ENCODE measurements at regions not wholly inside any gene's neighbourhood (a gene's known extent, or its start where the extent isn't known, plus 50 kb on each side); places are given as distances from the start of the nearest gene placed in this dataset.

DNA sequence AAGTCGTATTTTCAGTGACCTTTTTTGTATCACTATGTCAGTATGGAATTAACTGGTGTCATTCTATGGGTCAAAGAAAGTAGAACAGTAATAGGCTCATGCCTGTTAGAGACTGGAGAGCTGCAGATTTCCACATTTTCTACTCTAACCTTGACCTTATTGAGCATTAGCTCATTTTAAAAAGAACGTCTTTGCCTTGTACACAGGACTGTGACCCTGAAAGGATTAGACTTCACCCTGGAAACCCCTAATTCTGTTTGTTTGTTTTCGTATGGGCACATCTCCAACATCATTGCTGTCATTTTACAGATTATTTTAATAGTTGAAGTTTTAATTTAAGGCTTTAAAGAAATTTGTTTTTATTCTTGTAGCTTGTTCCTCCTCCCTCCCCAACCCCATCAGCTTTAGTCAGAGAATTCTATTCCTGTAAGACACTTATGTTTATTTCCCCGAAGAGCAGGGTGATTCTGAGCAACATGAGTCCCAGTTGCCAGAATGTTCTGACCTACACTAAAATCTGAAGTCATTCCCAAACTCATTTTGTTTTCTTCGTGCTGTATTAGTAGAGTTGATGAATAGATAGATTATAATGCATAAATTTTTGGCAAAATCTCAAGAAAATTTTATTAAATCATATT is 451.3 kb downstream of the FOXG1 start:
- DNase-seq (ENCODE audit: low read depth), result no peak

DNA sequence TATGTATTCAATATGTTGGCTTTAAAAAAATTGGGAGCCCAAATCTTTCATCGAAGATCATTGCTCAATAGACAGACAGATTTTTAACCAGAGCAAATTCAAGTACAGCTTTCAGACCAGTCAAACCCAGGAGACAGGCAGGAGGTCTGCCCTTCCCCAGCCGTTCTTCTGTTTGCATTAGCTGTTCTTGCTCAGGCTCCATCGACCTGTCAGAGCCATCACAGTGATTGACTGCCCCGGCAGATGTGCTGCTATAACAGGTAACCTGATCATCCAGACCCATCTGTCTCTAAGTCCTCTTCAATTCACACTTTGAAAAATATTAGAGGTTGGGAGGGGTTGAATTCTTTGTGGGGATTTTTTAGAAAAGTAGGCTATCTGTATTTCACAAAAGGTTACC is 453.5 kb downstream of the FOXG1 start:
- no peak for DNase-seq (ENCODE audit: low read depth)

DNA sequence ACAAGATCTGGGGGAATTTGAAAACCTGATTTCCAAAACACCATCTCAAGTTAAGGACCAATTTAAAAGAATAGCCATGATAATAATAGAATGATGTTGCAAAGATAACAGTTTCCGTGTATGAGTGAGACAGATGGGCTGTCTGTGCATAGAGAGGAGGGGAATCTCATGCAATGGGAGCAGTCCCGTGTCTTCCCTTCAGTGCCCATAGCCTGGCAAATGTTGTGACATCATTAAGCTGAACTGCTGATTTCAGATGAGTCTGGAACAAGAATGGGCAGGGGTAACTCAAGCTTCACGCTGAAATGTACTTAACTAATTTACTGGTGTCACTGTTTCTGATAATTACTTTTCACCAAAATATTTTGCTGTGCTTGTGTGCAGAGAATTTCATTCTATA is 454.0 kb downstream of the FOXG1 start:
- DNase-seq (ENCODE audit: low read depth), result no peak

DNA sequence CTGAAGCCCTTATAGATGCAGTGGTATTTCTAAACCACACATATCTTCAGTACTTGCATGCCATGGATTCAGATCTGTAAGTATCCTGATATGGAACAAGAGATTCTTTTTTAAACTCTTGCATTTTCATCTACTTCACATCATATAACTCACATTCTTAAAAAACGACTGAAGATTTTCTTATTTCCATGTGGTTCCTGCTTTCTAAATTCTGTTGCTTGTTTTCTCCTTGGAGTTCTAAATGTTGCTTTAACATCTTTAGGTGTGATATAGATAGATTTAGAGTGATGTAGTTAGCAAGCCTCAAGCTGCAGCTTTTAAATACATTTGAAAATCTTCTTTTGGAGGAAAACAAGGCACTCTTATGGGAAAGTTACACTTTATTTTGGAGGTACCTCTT is 455.4 kb downstream of the FOXG1 start:
- DNase-seq (ENCODE audit: low read depth), result no peak

DNA sequence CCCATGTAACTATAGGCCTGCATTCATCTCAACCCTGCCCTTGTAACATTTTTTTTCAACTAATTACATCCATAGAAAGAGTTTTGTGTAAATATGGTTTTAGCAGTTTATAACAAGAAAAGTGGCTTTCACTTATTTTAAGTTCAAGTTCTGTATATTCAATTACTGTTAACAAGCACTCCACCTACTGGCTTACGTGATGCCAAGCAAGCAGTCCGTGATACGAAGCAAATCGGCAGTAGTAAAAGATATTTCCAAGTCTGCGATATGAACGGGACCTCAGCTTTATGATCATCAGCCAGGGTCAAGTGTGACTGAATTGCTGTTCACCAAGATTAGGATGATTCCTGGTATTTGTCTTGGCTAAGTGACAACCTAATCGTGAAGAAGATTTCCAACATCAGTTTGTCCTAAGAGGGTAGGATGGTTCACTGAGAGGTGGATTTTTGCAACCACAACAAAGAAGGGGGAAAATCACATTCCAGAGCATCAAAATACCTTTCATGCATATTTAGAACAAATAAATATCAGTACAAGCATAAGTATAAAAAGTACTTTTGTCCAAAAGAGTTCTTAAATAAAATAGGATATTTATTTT is 456.2 kb downstream of the FOXG1 start:
- DNase-seq (ENCODE audit: low read depth), result peak; percentile 71

DNA sequence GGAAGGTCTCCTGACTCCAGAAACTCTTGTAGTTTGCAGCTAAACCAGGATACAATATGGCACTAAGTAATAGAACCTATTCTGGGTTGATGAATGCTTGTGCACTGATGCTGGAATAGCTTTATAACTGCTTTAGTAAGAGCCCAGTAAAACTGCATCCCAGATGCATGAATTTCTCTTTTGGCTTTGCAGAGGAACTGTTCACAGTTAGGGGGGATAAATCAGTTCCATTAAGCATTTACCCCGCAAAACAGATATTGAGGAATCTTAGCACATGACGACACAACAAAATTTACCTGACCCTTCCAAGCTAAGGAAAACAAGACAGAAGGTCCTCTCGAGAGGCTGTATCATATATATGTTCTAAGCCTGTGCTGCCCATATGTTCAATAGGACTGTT is 457.4 kb downstream of the FOXG1 start:
- DNase-seq (ENCODE audit: low read depth), result no peak

DNA sequence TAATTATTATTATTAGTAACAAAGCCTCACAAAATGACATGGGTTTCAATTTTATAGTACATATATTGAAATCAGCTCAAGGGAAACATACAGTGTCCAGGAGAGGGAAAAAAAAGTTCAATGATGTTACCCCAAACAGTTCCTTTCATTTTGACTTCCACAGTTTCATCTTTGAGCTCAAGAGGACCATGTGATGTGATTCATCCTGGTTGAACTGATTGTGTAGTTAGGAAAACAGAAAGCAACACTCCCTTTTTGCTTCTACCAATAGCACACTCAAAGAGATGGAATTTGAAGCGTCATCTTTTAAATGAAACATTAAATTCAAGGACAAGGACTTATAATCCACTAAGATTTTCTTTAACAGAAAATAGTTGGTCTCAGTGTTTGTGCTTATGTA is 461.0 kb downstream of the FOXG1 start:
- DNase-seq (ENCODE audit: low read depth), result no peak

DNA sequence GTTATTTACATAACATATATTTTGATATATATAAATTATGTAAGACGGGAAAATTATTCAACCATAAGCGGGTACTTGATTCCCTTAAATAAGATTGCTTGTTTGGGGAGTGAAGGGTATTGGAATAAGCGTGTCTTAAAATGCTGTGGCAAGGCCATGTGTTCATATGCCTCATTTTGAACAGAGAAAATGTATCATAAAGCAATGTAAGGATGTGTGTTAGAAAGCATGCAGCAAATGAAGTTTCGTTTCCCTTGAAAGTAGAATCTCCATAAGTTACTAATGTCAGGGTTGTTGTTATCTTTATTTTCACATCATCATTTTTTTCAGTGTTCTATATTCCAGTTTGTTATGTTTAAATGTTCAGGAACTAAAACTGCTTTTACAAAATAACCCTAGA is 465.6 kb downstream of the FOXG1 start:
- DNase-seq (ENCODE audit: low read depth), result no peak

DNA sequence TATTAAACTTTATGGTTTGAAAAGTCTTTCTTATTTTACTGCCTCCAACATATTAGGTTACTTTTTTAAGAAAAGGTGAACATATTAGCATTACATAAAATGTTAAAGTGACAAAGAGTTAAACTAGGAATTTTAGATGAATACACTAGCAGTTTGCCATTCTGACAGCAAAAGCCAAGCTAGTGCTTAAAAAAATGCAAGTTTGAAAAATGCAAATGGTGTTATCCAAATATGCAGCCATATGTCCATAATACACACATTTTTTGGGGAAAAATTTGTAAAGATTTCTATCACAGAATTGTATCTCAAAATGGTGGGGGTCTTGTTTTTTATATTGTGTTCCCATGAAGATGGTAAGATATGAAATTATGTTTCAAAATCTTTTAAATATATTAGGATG is 466.1 kb downstream of the FOXG1 start:
- DNase-seq (ENCODE audit: low read depth), result no peak

DNA sequence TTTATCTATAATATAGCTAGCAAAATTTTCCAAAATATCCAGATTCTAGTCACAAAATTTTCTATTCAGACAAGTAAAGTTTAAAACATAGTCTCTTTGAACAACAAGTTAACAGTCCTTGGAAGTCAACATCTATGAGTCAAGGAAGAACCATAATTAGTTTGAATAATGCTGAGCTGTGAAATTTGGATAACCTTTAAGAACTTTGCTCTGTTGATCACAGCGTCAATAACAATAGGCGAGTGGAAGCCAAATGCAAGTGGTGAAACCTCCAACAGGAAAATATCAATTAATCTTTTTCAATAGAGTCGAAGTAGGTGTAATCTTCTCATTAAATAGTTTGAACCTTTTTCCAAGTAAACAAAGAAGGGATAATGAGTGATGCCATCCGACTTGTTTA is 466.6 kb downstream of the FOXG1 start:
- DNase-seq (ENCODE audit: low read depth), result no peak

DNA sequence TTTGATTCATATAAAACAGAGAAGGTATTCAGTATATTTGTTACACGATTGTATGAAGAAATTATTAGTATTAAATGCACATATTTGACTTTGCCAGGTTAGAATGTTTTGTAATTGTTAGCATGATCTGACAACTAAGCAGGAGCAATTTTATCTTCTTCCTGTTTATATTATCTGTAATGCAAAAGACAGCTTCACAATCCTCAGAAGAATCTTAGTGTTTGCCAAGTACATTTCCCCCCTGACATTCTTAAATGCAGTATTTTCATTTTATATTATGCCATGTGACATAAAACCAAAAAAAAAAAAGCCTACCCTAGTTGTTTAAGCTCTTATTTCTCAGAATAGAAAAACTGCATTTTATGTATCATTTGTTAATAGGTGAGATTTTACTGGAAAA is 469.4 kb downstream of the FOXG1 start:
- no peak for DNase-seq (ENCODE audit: low read depth)

DNA sequence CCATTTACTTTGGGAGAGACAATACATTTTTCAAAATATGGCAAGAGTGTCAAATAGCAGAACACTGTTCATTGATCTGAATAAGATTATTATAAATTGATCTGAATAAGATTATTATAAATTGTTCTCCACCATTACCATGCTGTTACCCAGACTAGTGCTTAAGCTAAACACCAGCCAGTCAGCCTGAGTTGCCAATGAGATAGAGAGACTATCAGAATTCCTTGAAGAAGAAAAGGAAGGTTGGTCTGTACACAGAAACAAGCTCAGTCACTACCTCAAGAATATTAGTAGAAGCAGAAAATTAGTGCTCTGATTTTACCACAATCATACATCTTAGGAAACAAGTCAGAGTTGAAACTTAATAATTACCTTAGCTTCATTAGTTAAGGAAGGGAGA is 469.8 kb downstream of the FOXG1 start:
- no peak for DNase-seq (ENCODE audit: low read depth)

DNA sequence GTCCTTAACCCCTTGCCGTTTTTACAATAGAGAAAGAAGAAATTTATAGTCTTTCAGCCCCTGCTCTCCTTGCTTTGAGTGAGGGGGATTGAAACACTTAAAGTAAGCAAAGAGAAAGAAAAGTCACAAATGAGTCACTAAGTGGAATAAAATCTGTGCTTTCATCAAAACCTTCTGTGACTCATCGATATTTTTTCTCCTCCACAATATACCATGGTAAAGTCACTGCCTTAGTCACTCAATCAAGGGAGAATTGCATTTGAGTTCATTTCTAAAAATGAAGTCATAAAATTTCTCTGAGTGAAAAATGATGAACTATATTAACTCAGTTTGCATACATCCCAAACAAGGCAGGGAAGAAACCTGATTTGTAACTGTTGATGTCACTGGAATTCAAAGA is 470.3 kb downstream of the FOXG1 start:
- peak; percentile 60 for DNase-seq (ENCODE audit: low read depth)

DNA sequence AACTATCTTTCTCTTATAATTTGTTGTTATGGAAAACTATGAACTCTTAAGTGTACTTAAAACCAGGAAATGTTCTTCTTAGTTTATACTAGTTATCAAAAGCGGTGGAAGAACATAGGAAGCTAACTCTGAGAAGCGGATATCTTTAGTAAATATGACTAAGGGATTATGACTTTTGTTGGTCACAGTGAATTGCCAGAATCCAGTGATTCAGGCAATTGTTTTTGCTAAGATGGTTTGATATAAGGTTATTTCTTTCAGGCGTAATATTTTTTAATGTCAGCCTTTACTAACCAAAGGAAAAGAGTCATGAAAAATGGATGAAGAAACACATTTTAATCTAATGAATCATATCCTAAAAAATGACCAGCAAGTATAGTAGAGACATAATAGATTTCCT is 473.5 kb downstream of the FOXG1 start:
- no peak for DNase-seq (ENCODE audit: low read depth)

DNA sequence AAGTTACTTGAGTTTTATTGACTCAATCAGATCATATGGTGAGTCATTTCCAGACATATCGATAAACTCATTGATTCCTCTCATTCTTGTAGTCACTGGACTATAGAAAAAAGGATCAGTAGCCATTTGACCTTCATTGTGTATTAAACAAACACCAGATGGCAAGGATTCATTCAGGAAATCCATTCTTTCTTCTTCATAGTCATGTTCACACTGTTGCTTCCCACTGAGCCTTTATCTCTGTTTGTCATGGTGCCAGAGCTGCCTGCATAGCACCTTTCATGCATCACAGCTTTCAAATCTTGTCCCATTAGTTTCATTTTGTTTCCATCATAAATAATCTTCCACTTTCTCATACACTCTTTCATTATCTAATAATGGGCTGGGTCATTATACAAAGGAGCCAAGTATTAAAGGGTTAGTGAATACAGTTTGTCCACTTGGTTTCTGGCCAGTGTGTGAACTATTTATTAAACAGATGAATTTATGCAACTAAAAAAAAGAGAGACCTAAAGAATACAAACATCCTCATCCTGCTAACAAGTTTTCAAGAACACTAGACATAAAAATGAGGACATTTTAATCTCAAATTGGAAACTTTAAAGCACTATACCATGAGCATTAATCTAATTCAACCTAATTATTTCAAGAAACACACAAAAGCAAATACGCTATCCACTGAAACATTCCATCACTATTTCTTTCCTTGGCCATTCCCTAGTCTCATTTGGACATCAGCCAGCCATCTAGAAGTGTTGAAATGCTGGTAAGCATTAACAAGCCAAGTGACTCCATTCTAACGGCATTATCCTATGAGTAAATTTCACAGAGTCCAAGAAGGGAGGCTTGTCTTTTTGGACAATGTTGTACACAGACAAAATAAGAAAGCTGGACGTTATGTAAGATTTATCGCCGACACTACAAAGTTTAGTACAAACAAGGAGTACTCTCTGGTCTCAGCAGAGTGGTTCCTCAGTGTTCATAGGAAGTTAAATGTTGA is 476.5 kb downstream of the FOXG1 start:
- peak; percentile 31 for DNase-seq (ENCODE audit: low read depth)

DNA sequence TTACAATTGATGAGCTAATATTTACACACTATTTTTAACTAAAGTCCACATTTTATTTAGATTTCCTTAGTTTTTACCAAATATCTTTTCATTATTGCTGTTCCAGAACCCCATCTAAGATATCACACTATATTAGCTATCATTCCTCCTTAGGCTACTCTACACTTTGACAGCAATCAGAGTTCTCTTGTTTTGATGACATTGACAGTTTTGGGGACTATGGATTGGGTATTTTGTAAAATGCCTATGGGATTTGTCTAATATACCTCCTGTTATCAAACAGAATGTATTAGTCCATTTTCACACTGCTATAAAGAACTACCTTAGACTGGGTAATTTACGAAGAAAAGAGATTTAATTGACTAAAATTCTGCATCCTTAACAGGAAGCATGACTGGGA is 489.1 kb downstream of the FOXG1 start:
- no peak for DNase-seq (ENCODE audit: low read depth)

DNA sequence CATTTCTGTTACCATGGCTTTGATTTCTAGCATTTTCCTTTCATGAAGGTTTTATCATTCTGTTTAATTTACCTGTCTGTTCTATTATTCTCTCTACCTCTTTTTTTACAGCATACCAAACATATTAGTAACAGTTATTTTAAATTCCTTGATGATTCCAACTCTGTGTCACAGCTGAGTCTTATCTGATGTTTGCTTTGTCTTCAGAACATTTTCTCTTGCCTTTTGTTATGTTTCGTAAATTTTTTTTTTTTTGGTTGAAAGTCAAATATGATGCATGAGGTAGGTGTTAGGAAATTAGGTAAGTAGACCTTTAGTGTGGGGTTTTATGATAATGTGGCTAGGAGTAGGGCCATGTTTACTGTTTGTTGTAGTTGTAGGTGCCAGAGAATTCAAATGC is 496.4 kb downstream of the FOXG1 start:
- no peak for DNase-seq (ENCODE audit: low read depth)

DNA sequence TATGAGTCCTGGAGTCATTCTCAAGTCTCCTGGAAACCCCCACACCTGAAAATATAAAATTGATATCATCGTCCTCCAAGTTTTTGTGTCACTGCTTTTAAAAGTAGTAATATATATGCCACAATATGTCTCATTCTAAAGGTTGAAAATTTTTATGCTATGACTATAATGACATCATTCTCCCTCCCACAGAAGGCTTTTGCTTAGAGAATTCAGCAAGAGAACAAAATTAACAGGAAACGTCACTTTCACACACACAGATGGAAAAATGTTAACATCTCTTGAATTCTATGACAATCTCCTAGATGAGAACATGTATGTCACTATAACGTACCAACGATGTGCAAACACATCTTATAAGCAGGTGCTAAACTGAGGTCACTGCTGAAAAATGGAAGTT is 498.3 kb downstream of the FOXG1 start:
- no peak for DNase-seq (ENCODE audit: low read depth)

DNA sequence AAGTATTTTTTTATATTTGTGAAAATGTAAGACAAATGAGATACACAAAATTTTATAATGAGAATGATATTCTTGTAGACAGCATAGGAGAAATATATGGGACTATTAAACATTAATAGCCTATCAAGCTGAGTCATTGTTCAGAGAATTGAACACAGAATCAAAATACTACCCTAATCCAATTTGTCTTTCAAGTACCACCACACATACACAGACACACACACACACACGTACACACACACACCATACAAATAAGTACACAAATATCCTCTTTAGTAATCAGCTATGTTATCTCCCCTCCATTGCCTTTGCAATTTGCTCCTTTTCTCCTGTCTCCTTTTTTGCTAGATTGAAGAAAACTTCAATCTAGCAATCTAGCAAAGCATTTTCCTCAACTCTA is 499.3 kb downstream of the FOXG1 start:
- no peak for DNase-seq (ENCODE audit: low read depth)

DNA sequence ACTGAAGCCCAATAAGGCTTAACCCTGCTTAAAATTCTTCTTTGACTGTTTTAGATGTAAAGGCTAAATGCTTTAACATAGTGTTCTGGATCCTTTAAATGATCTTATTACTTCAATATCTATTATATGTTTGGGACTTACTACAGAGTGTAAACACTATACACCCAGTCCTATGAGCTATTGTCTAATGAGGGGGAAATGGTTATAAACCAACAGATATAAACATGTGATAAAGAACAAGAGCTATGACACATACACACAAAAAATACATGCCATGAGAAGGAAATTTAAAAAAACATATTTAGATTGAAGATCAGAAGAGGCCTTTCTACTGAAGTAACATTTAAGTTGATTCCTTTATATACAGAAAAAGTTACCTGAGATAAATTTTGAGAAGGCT is 505.1 kb downstream of the FOXG1 start:
- DNase-seq (ENCODE audit: low read depth), result no peak

DNA sequence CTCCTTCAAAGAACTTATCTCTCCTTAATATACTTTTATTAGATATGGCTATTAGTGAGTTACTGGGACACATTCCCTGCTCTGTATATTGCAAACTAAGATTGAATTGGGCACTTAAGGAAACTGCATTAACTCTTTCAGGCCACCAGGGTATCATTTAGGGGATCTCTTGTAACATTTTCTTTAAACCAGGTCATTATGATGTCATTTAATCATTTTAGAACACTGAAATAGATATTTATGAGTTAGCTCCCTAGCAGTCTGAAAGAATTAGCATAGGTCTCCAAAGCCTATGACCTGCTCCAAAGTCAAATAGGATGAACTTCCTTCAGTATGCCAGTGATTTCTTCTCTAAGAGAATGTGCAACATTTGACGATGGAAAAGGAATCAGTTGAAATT is 506.9 kb downstream of the FOXG1 start:
- no peak for DNase-seq (ENCODE audit: low read depth)

DNA sequence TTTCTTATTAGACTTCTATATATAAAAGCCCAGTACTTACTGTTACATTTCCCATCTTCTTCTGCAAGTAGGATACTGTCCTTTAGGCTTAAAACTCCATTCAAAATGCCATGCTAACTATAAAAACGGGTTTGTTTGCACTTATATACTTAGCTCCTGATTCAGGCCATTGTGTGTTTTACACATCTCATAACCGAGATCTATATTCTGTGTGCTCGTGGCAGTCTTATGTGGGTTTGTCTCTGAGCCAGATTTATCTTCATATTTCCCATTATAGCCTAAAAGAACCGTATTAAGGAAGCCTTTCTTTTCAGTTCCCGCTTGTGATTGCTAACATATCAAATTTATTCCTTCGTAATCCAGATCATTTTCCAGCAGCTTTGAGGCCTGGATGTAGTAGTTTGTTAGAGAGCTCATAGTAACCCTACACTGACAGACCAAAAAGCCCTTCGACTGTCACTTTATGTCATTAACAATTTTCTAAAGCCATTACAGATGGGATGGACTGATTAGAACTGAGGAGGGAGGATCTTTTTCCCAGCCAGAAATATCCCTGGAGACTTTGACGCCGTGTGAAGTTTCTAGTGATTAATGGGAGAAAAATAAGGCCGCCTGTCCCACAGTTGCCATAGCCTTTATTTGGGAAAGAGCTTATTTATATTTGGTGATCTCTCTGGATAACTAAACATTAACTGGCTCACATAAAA is 508.5 kb downstream of the FOXG1 start:
- no peak for DNase-seq (ENCODE audit: low read depth)
